Lung microvascular endothelial cell (primary cell): ENCODE measurements at regions not wholly inside any gene's neighbourhood (a gene's known extent, or its start where the extent isn't known, plus 50 kb on each side); places are given as distances from the start of the nearest gene placed in this dataset.
A peak's percentile ranks its signal among the peaks of the same experiment; 100 is the strongest.
"Not testable (repeated sequence)": the region's sequence is repeated elsewhere in the genome, so short reads cannot be mapped to it uniquely, and the experiment has no call there.

ENCODE experiments used
- DNase-seq, 2 donors: peaks; one replicate each; pipeline versions ENCODE4 v3.0.0 to v3.0.0-alpha.2; 2010; ENCODE audit warnings: low read depth in 2 of 2

DNA sequence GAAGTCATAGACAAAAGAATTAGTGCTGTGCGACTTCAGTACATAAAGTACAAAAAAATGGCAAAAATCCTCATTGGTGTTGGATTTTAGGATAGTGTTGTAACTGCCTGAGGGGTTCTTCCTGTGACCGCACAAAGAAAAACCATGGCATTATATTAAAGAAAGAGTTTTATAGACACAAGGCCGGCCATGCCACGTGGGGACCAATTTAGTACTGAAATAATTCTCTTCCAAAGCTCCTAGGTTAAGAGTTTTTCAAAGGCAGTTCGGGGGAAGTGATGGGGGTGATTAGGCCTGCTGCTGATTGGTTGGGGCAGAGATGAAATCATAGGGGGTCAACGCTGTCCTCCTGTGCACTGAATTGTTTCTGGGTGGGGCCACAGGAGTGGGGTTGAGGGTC is 150.9 kb upstream of the EEA1 start:
- DNase-seq = no peak

DNA sequence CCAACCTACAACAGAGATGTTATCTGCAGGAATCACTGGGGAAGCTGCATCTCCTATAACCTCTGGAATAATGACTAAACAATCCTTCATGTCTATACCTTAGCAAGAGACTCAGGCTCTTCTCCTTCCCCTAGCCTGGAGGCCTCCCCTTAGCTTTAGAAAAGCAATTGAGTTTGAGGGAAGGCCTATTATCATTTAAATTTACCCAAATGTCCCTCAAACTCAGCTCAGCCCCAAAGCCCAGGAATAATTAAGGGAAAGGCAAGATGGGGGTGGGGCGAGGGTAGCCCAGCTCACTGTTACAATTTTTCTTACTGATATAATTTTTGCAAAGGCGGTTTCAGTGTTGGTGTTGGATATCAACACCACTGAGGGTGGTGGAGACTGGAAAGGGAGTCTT is 151.4 kb upstream of the EEA1 start:
- no peak for DNase-seq

DNA sequence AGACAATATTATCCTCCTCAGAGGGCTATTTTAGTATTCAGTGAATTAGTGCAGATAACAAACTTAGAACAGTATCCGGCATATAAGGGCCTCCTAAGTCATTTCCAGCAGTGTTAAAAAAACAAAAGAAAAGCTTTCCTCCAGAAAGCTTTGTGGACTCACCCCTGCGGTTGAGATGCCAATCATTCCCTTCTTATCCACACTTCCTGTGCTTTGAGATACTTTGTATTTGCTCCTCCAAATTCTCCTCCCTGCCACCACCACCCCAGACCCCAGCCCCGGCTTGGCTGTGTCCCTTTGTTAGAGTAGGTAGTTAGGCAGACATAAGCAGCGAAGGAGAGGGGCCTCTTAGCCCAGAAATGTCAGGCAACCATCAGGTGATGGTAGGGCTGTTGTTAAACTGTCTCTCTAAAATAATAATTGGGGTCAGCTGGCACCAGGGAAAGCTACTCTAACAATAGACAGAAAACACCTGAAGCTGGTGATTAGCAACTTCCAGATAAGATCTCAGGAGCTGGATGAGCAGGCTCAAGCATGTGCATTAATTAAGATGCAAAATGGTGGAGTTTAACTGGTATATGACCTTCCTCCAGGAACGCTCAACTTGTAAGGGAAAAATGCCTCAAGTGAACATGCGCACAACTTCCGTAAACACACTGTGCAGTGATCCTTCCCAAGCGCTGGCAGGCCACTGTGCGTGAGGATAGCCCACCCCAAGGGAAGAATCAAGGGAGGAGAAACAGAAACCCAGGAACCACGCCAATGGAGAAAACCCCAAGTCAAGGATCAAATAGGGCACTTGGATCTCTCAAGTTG is 152.1 kb upstream of the EEA1 start:
- peak in 1 of 2 donors; percentile 43 for DNase-seq

DNA sequence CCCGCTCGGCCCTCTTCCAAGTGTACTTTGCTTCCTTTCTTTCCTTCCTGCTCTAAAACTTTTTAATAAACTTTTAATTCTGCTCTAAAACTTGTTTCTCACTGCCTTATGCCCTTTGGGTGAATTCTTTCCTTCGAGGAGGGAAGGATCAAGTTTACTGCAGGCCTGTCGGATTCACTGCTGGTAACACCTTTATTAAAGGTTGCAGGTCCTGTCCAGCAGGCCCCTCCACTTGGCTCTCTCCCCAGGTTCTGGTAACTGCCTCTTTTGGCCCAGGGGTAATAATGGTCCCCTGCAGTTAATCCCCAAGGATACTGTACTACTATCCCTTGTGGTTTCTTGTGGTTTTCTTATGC is 152.7 kb upstream of the EEA1 start:
- no peak for DNase-seq

DNA sequence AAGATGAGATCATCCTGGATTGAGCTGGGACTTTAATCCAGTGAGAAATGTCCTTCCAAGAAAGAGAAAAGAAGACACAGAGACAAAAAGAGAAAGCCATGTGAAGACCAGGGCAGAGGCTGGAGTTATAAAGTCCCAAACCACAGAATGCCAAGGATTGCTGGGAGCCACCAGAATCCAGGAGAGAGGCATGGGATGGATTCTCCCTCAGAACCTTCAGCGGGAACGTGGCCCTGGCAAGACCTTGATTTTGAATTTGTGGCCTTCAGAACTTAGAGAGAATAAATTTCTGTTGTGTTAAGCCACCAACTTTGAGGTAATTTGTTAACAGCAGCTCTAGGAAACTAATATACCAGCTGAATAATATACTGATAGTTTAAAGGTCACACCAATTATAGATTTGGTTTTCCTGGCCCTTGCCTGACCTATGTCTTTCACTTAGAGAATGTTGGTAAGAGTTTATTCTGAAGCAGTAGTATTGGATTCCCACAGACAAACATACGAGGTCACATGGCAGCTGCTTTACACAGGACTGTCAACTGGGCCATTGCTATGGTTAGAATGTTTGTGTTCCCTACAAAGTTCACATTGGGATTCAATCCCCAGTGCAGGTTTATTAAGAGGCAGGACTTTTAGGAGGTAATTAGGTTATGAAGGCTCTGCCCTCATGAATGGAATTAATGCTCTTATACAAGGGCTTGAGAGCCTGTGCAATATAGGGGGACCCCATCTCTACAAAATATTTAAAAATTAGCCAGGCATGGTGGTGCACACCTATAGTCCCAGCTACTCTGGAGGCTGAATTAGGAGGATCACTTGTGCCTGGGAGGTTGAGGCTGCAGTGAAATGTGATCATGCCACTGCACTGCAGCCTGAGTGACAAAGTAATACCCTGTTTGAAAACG is 156.5 kb upstream of the EEA1 start:
- DNase-seq = no peak

DNA sequence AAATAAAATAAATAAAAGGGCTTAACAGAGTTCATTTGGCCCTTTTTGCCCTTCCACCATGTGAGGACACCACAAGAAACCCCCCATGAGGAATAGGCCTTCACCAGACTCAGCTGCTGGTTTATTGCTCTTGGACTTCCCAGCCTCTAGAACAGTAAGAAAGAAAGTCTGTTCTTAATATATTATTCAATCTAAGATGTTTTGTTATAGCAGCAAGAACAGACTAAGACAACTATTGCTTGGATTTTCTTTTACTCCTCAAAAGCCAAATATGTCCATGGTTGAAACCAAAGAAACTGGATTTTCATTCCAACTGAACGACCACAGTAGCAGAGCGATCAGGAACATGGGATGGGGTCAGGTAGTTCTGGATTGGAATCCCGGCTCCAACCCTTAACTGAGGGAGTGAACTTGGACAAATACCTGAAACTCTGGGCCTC is 157.2 kb upstream of the EEA1 start:
- DNase-seq = no peak

DNA sequence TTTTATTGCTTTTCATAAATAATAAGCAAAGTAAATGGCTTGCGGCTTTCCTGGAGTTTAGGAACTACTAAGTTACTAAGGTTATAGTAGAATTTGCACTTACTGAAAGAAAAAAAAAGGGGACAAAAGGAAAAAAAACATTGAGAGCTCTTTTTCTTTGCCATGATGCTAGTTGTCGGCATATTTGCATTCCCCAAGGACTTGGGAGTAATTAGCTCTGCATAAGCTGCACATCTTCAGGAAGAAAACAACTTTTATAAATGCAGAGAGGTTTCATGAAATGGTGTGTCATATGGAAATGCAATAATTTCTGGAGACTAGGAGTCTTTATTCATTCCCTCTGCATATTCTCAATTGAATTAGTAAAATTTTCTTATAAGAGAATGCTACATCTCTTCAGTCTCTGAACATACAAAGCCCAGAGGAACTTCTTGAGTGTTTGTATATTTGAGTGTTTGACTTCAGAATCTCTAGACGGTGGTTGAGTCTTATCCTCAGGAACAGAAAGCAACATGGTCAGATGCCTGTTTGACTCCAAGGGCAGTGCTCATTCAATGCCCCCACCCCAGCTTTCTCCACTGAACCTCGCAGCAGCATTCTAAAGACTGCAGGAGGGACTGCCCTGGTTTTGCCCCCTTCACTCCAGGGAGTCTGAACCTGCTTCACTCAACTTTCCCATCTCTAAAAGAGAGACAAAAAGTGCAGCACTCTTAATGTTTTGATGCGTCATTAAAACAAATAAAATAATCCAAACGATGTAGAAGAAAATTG is 158.9 kb upstream of the EEA1 start:
- no peak for DNase-seq

DNA sequence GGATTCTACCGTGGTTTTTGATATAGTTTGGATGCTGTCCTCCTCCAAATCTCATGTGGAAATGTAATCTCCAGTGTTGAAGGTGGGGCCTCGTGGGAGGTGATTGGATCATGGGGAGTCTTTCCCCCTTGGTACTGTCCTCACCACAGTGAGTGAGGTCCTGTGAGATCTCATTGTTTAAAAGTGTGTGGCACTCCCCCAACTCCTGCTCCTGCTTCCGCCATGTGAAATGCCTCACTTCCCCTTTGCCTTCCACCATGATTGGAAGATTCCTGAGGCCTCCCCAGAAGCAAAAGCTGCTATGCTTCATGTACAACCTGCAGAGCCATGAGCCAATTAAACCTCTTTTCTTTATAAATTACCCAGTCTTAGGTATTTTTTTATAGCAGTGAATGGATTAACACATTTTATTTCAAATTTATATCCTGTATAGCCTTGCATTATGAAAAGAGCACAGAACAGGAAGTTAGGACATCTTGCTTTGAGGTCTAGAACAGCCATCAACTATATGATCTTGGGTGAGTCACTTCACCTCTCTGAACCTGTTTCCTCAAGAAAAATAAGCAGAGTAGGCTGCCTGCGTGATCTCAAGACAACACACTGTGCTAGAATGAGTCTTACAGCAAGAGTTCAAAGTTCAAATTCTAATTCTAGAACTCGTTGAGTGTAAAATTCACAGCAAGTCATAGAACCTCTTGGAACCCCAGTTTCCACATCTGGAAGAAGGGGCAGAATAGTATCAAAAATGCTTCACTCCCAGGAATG is 160.9 kb upstream of the EEA1 start:
- peak in 1 of 2 donors; percentile 99 for DNase-seq

DNA sequence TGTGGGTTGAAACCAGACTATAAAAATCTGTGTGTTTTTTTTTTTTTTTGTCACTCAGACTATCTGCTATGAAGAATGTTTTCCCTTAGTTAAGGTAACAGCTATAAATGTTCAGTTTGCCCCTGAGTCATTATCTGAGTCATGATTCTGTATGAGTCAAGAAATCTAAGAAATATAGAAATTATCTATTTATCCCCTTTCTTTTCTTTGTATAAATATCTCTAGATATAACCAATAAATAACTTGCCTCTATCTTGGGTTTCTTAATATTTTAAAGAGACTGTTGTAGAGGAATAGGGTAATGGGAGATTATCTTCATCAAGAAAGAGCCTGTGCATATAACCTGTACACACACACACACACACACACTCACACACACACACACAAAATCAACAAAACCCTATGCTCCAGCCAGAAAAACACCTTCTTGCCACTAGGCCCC is 161.7 kb upstream of the EEA1 start:
- DNase-seq = peak in 1 of 2 donors; percentile 90

DNA sequence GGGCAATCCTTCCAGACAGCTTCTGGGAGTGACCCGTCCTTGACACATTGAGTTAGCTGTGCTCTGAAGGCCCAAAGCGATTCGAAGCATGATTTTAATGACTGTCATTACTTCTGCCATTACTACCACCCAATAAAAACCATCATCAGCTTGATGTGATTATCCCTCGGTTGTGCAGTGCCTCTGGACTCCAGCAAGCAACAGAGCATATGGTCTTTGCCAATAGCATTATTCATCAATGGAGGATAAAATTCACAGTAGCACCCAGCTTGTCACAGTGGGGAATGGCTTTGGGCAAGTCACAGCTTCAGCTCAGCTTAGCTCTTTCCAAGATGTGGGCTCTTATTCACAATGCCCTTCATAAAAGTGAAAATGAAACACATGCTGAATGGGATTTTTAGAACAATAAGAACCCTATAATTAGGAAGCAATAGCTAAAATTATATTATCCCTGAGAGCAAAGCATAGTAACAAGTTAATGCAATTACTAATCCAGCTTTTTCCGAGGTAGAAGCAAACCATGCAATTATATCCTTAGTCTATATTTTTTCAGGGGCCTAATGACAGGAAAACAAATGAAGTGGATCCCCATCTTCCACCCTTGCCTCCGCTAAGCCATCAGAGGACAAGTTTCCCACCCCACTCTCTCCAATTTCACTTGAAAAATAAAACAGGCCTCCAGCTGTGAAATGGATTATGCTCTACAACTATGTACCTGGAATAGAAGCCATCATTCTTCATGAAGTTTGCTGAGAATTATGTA is 163.0 kb upstream of the EEA1 start:
- DNase-seq = no peak

DNA sequence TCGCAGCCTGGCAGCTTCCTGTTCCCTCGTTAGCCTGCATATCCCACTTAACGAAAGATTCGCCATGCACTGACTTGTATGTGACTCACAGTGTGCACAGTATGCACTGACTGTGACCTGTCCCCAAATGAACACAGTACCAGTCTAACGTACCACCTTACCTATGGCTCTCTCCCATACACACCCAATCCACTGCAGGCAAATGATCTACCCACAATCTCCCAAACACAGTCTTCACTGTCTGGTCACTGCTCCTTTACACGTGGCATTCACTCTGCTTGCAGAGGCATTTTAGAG is 163.5 kb upstream of the EEA1 start:
- DNase-seq = no peak

DNA sequence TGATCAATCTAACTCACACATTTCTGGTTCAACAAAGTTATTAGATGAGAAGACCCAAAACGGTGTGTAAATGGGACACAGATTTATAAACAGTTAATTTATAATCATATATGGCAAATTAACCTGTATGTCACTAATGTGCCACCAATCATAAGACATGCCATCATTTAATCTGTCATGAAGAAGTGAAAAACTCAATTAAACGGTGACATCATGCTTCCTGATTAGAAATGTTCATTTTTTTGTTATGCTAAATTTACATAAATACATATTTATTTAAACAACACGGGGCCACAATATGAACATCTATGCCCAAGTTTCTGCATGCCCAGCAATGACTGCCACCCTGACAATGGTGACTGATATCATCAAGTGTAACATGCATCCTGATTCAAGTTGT is 164.1 kb upstream of the EEA1 start:
- DNase-seq = no peak

DNA sequence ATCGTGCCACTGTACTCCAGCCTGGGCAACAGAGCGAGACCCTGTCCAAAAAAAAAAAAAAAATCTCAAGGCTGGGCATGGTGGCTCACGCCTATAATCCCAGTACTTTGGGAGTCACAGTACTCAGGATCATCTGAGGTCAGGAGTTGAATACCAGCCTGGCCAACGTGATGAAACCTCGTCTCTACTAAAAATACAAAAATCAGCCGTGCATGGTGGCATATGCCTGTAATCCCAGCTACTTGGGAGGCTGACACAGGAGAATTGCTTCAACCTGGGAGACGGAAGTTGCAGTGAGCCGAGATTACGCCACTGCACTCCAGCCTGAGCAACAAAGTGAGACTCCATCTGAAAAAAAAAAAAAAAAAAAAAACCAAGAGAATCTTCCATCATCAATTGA is 165.1 kb upstream of the EEA1 start:
- DNase-seq = not testable (repeated sequence)

DNA sequence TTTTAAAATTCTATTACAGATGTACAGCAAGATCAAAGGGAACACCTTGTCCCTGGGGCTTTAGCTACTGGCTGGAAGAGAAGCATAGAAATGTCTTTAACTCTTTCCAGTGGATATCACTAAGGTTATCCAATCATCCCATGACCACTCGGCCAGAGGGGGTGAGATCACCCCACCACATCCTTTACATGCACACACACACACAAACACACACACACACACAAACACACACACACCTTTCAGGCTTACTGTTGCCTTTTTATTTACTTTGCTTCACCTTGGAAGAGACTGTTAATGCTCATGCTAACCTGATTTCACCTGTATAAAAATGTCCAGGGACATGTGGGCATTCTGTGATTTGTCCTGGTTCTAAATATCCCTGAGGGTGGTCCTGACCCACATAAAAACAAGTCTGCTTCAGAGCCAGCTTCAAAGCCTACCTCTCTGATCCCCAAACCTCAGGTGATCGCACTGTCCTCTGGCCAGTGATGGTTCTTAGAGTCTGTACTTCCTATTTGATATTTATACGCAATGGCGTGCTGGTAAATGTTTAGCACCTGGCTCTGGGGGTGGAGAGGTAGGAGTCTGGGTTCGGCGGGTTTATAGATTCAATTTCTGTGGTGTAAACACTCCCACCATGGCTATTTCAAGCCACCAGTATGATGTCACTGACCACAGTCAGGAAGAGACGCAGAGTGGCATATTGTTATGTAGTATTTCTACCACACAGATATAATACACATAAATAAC is 166.1 kb upstream of the EEA1 start:
- DNase-seq = peak in 1 of 2 donors; percentile 41

DNA sequence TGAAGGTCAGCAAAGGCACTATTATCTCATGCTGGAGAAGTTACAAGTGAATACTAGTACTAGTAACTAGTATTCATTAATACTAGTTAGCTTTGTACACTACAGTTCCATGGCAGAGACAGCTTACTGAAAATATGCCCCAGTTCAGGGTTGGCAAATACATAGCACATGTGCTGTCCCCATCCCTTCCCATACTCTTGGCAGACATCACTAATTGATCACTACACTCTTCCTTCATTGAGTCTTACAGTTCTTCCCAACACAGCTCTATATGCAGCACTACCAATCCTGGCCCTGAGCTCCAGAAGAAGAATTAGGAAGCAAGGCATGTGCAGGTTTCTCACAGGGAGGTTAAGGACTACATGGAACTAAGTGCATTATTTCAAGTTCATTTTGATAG is 168.3 kb upstream of the EEA1 start:
- DNase-seq = no peak

DNA sequence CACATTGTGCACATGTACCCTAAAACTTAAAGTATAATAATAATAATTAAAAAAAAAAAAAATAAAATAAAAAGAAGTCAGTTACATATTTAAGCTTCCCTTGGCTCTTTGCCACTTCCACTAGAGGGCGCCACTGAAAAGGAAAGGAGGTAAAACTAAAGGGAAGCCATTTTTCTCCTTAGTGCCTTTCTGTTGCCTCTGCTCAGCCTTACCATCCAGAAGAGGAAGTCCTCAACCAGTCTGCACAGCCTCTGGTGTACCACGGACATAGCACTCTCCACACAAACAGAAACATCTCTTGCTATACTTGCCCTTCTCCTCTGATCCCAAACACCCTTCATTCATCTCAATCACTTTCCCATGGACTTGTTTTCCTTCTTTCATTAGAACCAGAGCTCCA is 169.0 kb upstream of the EEA1 start:
- DNase-seq = peak; percentile 51 to 58

DNA sequence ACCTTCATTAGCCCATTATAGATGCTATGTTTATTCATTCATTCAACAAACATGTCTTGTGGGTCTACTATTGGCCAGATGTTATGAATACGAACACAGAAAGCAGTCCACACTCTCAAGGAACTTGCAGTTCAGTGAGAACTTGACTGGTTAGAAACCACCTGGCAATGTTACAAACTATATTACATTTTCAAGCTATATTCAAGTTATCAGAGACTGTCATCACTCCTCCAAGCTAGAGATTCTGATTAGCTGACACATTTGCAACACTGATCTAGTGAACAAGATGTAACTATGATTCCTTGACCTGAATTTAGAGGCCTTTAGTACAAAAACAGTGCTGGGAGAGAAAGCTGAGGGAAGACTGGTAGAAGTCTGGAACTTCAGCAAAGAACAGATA is 170.7 kb upstream of the EEA1 start:
- DNase-seq = no peak

DNA sequence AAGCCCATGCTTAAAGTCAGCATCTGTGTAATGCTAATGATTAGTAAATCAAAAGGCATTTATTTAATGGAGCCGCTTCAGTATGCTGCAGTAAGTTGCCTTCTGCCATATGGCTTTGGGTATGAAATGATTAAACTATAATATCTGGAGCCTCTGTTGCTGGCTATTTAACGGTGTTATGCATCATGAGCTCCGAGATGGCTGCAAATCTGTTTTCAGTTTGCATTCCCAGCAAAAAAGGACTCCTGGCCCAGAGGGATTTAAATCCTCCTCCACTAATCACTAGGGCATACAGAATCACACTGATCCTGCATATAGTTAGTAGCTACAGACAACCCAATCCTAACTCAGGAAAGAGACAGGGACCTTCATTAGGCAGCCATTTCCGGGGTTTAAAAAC is 171.5 kb upstream of the EEA1 start:
- no peak for DNase-seq

DNA sequence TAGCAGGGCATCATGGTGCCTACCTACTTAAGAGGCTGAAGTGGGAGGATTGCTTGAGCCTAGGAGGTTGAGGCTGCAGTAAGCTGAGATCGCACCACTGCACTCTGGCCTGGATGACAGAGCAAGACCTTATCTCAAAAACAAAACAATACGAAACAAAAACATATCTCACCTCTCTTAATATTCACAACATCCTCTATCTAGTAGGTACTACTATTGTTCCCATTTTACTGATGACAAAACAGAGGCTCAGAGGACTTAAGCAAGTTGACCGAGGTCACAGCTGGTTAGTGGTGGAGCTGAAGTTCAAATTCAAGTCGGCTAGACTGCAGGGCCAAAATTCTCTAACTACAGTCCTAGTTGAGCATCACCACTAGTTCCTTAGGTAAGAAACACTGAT is 172.3 kb upstream of the EEA1 start:
- no peak for DNase-seq

DNA sequence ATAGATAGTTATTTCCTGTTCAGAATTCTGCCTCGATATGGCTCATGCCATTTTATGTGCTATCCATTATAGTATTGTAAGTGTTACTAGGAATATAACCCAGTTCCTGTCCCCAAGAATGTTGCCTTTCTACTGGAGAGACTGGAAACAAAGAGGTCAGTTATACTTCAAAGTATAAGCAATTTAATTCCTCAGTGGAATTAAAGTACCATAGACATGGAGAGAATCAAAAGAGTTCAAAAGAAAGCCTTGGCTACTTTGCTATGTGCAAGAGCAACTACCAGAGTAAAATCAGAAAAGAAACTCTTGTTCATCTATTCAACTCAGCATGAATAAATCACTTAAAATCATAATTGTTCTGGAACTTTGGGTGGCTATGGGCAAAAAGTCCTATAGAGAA is 173.2 kb upstream of the EEA1 start:
- DNase-seq = no peak
